BLaER1 (cell line): ENCODE measurements at regions not wholly inside any gene's neighbourhood (a gene's known extent, or its start where the extent isn't known, plus 50 kb on each side); places are given as distances from the start of the nearest gene placed in this dataset.

Source experiments
- H3K27ac ChIP-seq: shearing (Covaris generic); formaldehyde crosslinking; 2 replicates; pipeline ENCODE4 v1.8.1; 2022
- H3K27me3 ChIP-seq: shearing (Covaris generic); formaldehyde crosslinking; 2 replicates; pipeline ENCODE4 v1.8.1; 2022
- H3K36me3 ChIP-seq: shearing (Covaris generic); formaldehyde crosslinking; 2 replicates; pipeline ENCODE4 v1.8.1; 2022
- H3K4me1 ChIP-seq: shearing (Covaris generic); formaldehyde crosslinking; 2 replicates; pipeline ENCODE4 v1.8.1; 2022
- H3K4me2 ChIP-seq: shearing (Covaris generic); formaldehyde crosslinking; 2 replicates; pipeline ENCODE4 v1.8.1; 2022
- H3K4me3 ChIP-seq: shearing (Covaris generic); formaldehyde crosslinking; 2 replicates; pipeline ENCODE4 v1.8.1; 2022
- H3K9ac ChIP-seq: shearing (Covaris generic); formaldehyde crosslinking; 2 replicates; pipeline ENCODE4 v1.8.1; 2022
- H3K9me3 ChIP-seq: shearing (Covaris generic); formaldehyde crosslinking; 2 replicates; pipeline ENCODE4 v1.8.1; 2022
- H4K20me1 ChIP-seq: shearing (Covaris generic); formaldehyde crosslinking; 2 replicates; pipeline ENCODE4 v1.8.1; 2022
- Cebpa-rat ChIP-seq: shearing (Covaris generic); IDR thresholded peaks from 2 replicates; pipeline ENCODE4 v1.8.1; 2022

- peak overlapping the region; percentile 34 for H3K4me2 ChIP-seq
- no peaks in the 10 kb centered on the region for H3K9me3 ChIP-seq
- no peaks in the 10 kb centered on the region for H3K36me3 ChIP-seq
- peaks cover 14% of the 10 kb centered on the region for H3K4me1 ChIP-seq
- H4K20me1 ChIP-seq = no peaks in the 10 kb centered on the region
- H3K27ac ChIP-seq = no peak overlapping the region
- TF ChIP-seq Cebpa-rat = no peak
- no peak overlapping the region for H3K9ac ChIP-seq
- no peak overlapping the region for H3K4me3 ChIP-seq
- H3K27me3 ChIP-seq = no peaks in the 10 kb centered on the region
These were observed 373.5 kb downstream of the RPS24 start for GRCh38 chr10:78407009-78407711.

- Histone ChIP-seq H3K4me2 (peak overlapping the region; percentile 34), H3K27me3 (no peaks in the 10 kb centered on the region), H3K27ac (no peak overlapping the region)
These were observed 374.3 kb downstream of the RPS24 start for GRCh38 chr10:78407966-78408365.

GRCh38 chr10:78408671-78409472, 375.2 kb downstream of the RPS24 start:
- H3K27me3 ChIP-seq = no peaks in the 10 kb centered on the region
- no peak overlapping the region for H3K4me2 ChIP-seq
- H3K4me1 ChIP-seq = peaks cover 14% of the 10 kb centered on the region
- no peak for TF ChIP-seq Cebpa-rat
- H3K9ac ChIP-seq = no peak overlapping the region
- H3K4me3 ChIP-seq = no peak overlapping the region
- H3K36me3 ChIP-seq = no peaks in the 10 kb centered on the region
- H3K9me3 ChIP-seq = no peaks in the 10 kb centered on the region
- no peaks in the 10 kb centered on the region for H4K20me1 ChIP-seq
- no peak overlapping the region for H3K27ac ChIP-seq

More at GRCh38 chr10:78407966-78408365, 374.3 kb downstream of the RPS24 start:
- Histone ChIP-seq H4K20me1 (no peaks in the 10 kb centered on the region), H3K9me3 (no peaks in the 10 kb centered on the region), H3K4me1 (peaks cover 14% of the 10 kb centered on the region), H3K36me3 (no peaks in the 10 kb centered on the region), H3K9ac (no peak overlapping the region), H3K4me3 (no peak overlapping the region)
- no peak for TF ChIP-seq Cebpa-rat

GRCh38 chr10:78410046-78410965, 376.6 kb downstream of the RPS24 start:
- no peak for TF ChIP-seq Cebpa-rat
- Histone ChIP-seq H3K4me1 (peaks cover 14% of the 10 kb centered on the region), H3K27ac (no peak overlapping the region), H3K4me2 (no peak overlapping the region), H3K9ac (no peak overlapping the region), H4K20me1 (no peaks in the 10 kb centered on the region), H3K27me3 (no peaks in the 10 kb centered on the region), H3K9me3 (no peaks in the 10 kb centered on the region), H3K36me3 (no peaks in the 10 kb centered on the region), H3K4me3 (no peak overlapping the region)

DNA sequence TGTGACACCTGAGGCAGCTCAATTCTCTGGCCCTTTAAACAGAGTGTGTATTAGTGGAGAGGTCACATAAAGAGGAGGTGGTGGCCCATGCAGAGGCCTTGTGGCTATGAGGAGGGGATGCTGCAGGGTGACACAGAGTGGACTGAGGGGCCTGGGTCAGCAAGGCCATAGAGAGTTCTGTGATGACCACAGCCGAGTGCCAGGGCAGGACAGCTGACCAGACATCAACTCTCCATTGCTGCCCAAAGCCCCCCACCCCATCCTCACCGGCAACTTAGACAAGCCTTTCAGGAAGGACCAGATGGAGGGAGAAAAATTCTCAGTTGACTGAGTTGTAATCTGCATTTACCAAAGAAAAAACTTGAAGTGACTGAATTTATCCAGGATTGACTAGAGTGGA, 378.1 kb downstream of the RPS24 start:
- Histone ChIP-seq H3K4me3 (no peak overlapping the region), H3K36me3 (no peaks in the 10 kb centered on the region), H3K9ac (no peak overlapping the region), H3K27ac (no peak overlapping the region), H3K4me1 (peaks cover 14% of the 10 kb centered on the region), H3K27me3 (no peaks in the 10 kb centered on the region), H4K20me1 (no peaks in the 10 kb centered on the region), H3K4me2 (no peak overlapping the region), H3K9me3 (no peaks in the 10 kb centered on the region)
- TF ChIP-seq Cebpa-rat = no peak

DNA sequence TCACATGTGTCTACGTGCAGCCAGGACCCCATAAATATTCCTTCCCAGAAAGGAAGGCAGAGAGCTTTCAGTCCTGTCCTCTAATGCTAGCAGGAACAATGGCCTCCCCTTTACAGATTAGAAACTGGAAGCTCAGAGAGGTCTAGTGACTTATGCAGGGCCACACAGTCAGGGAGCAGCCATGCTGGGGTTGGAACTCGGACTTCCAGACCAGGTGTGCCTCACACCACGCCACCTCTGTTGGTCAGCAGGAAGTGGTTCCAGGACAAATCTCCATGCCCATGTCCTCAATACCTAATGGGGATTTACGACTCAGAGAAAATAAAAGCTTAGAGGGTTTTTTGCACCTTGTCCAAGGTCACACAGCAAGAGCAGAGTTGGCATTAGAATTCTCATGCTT, 378.9 kb downstream of the RPS24 start:
- no peak overlapping the region for H3K4me3 ChIP-seq

DNA sequence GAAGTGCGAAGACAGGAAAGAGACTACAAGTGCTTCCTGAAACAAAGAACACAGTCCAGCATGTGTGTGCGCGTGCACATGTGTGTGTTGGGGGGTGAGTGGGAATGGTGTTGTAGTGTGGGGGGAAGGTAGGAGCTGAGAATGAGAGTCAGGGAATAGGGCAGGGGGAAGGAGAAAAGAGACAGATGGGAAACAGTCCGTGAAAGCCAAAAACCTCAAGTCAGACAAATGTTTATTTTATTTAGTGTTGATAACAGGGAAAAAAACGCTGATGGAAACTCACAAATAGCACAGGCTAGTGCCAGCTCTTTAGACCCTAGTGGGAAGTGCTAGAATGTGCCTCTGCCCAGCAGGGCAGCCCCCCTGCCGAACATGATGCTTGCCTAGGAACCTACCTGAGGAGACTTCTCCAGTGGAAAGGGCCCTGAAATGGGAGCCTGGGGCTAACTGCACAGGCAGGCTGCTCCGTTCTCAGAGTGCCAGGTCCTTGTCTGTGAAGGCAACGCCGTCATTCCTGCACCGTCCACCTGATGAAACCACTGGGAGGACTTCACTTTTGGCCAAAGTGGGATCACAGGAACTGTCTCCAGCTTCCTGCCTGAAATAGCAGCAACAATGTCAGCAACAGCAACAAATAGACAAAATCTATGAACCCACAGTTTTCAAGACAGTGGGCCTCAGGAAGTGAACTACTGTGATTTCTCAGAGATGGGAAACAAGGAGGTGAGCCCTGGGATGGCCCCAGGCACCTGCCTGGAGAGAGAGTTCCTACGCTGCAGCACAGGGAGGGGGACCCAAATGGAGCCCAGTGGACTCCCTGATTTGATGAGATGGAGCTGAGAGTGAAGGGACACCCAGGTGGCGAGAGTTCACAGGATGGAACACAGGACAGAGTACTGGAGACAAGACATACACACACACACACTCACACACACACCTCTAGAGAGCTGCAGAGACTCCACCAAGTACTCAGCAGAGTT, 379.7 kb downstream of the RPS24 start:
- H3K36me3 ChIP-seq = no peaks in the 10 kb centered on the region
- no peak overlapping the region for H3K4me2 ChIP-seq

More for the DNA sequence above, 378.9 kb downstream of the RPS24 start:
- TF ChIP-seq Cebpa-rat = no peak
- Histone ChIP-seq H3K9ac (no peak overlapping the region), H3K9me3 (no peaks in the 10 kb centered on the region), H3K36me3 (no peaks in the 10 kb centered on the region), H3K27ac (no peak overlapping the region), H3K4me1 (peaks cover 10% of the 10 kb centered on the region), H3K27me3 (no peaks in the 10 kb centered on the region), H3K4me2 (no peak overlapping the region), H4K20me1 (no peaks in the 10 kb centered on the region)

GRCh38 chr10:78414380-78414779, 380.7 kb downstream of the RPS24 start:
- no peak overlapping the region for H3K27ac ChIP-seq
- no peaks in the 10 kb centered on the region for H4K20me1 ChIP-seq
- H3K4me2 ChIP-seq = no peak overlapping the region
- no peak overlapping the region for H3K9ac ChIP-seq
- H3K27me3 ChIP-seq = no peaks in the 10 kb centered on the region
- H3K4me3 ChIP-seq = no peak overlapping the region
- H3K36me3 ChIP-seq = no peaks in the 10 kb centered on the region
- H3K9me3 ChIP-seq = no peaks in the 10 kb centered on the region
- no peak for TF ChIP-seq Cebpa-rat
- no peaks in the 10 kb centered on the region for H3K4me1 ChIP-seq

More for the DNA sequence above, 379.7 kb downstream of the RPS24 start:
- Histone ChIP-seq H3K9ac (no peak overlapping the region), H4K20me1 (no peaks in the 10 kb centered on the region), H3K27me3 (no peaks in the 10 kb centered on the region), H3K9me3 (no peaks in the 10 kb centered on the region), H3K4me3 (no peak overlapping the region), H3K27ac (no peak overlapping the region), H3K4me1 (peaks cover 2% of the 10 kb centered on the region)
- no peak for TF ChIP-seq Cebpa-rat

DNA sequence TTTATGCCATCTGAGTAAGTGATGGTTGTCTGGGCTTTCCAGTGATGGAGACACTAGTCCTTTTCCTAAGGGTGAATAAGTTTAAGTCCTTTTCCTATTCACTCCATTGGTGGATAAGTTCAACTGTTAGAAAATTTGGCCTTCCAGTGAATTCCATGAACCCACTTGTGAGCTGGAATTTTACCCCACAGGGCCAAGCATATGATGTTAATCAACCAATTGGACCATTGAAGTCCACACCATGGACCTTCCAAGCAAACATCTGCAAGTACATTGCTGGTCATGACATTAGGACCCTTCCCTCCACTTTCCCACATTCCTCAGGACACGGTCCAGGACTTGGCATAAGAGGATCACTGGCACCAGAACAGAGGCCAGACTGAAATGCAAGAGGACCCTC, 381.4 kb downstream of the RPS24 start:
- Histone ChIP-seq H3K27ac (no peak overlapping the region), H3K27me3 (no peaks in the 10 kb centered on the region), H3K9me3 (no peaks in the 10 kb centered on the region), H3K9ac (no peak overlapping the region), H4K20me1 (no peaks in the 10 kb centered on the region), H3K4me1 (no peaks in the 10 kb centered on the region), H3K4me2 (no peak overlapping the region), H3K4me3 (no peak overlapping the region), H3K36me3 (no peaks in the 10 kb centered on the region)
- no peak for TF ChIP-seq Cebpa-rat
